IMR-90 (cell line): ENCODE measurements at regions not wholly inside any gene's neighbourhood (a gene's known extent, or its start where the extent isn't known, plus 50 kb on each side); places are given as distances from the start of the nearest gene placed in this dataset.

Experiments
- ATAC-seq: fragments of 200-7000 bp; cut with Tn5 transposase; 2 replicates; pipeline ENCODE4 v1.9.1; 2020; ENCODE audit warnings: low read depth, mild to moderate bottlenecking, moderate library complexity
- BruUV-seq: library from RNA; stranded (reverse); fragments of 400-500 nt; replicated peaks from 2 replicates; lab custom pipeline; 2021; lab: Mats Ljungman, UMichigan
- CTCF ChIA-PET: fragments of 300-600 bp; formaldehyde crosslinking; extraction: SDS; loops from one replicate; lab custom pipeline; 2021; ENCODE audit warnings: antibody characterized with exemption; lab: Yijun Ruan, JAX
- POLR2A ChIA-PET: fragments of 300-600 bp; sonication (Branson Sonifier 250); formaldehyde crosslinking; loops from one replicate; lab custom pipeline; 2022; ENCODE audit warnings: antibody characterized with exemption; ENCODE audit not compliant: unreplicated experiment; lab: Charles Lee
- DNase-seq: peaks from one replicate; pipeline ENCODE4 v3.0.0; 2013
- H2AFZ ChIP-seq: replicated peaks from 2 replicates; pipeline ENCODE3; 2013; ENCODE audit warnings: low read length, mild to moderate bottlenecking; ENCODE audit not compliant: poor library complexity
- H2AK5ac ChIP-seq: 2 replicates; pipeline ENCODE4 v1.6.1; 2013; ENCODE audit warnings: low read depth, low read length, inconsistent platforms
- H2AK9ac ChIP-seq: replicated peaks from 2 replicates; pipeline ENCODE3; 2013; ENCODE audit warnings: mild to moderate bottlenecking, low read depth, low read length, moderate library complexity; ENCODE audit not compliant: poor library complexity
- H2BK120ac ChIP-seq: 2 replicates; pipeline ENCODE4 v1.6.1; 2013; ENCODE audit warnings: low read depth, low read length, inconsistent platforms
- H2BK15ac ChIP-seq: 3 replicates; pipeline ENCODE4 v1.6.1; 2013; ENCODE audit warnings: low read depth, low read length, inconsistent platforms
- H2BK20ac ChIP-seq: 2 replicates; pipeline ENCODE4 v1.6.1; 2013; ENCODE audit warnings: low read depth, mild to moderate bottlenecking, inconsistent platforms, low read length, moderate library complexity
- H2BK5ac ChIP-seq: 2 replicates; pipeline ENCODE4 v1.6.1; 2013; ENCODE audit warnings: mild to moderate bottlenecking, low read depth, low read length, inconsistent platforms; ENCODE audit not compliant: poor library complexity, severe bottlenecking
- H3K14ac ChIP-seq: replicated peaks from 2 replicates; pipeline ENCODE4 v1.6.1; 2013; ENCODE audit warnings: low read depth, low read length, inconsistent platforms
- H3K18ac ChIP-seq: 2 replicates; pipeline ENCODE4 v1.6.1; 2013; ENCODE audit warnings: low read depth, low read length, control low read depth
- H3K23ac ChIP-seq: 2 replicates; pipeline ENCODE4 v1.6.1; 2013; ENCODE audit warnings: low read depth, low read length, inconsistent platforms
- H3K27ac ChIP-seq: 2 replicates; pipeline ENCODE4 v1.5.1; 2013; ENCODE audit warnings: mild to moderate bottlenecking, control low read depth, low read length; ENCODE audit not compliant: insufficient read depth
- H3K27me3 ChIP-seq: 2 replicates; pipeline ENCODE4 v1.6.1; 2013; ENCODE audit warnings: low read length; ENCODE audit not compliant: control insufficient read depth, insufficient read depth
- H3K36me3 ChIP-seq: 2 replicates; pipeline ENCODE4 v1.6.1; 2013; ENCODE audit warnings: low read length, mixed read lengths; ENCODE audit not compliant: control insufficient read depth, insufficient read depth
- H3K4ac ChIP-seq: 2 replicates; pipeline ENCODE4 v1.6.1; 2013; ENCODE audit warnings: low read depth, low read length, inconsistent platforms
- H3K4me1 ChIP-seq: 2 replicates; pipeline ENCODE4 v1.6.1; 2013; ENCODE audit warnings: low read length, mixed read lengths; ENCODE audit not compliant: control insufficient read depth, insufficient read depth
- H3K4me2 ChIP-seq: 2 replicates; pipeline ENCODE4 v1.6.1; 2013; ENCODE audit warnings: low read depth, mild to moderate bottlenecking, control low read depth, low read length, moderate library complexity
- H3K4me3 ChIP-seq: 2 replicates; pipeline ENCODE4 v1.5.1; 2013; ENCODE audit warnings: low read depth, mild to moderate bottlenecking, control low read depth, low read length, moderate library complexity; ENCODE audit not compliant: insufficient read depth
- H3K56ac ChIP-seq: 2 replicates; pipeline ENCODE4 v1.6.1; 2013; ENCODE audit warnings: low read length, inconsistent platforms; ENCODE audit not compliant: insufficient read depth; ENCODE audit errors: extremely low read depth
- H3K79me1 ChIP-seq, 2 experiments: 2 replicates each; pipeline ENCODE4 v1.6.1; 2013; ENCODE audit warnings: low read length in 2 of 2, inconsistent platforms in 1 of 2, low read depth in 1 of 2
- H3K9ac ChIP-seq: 2 replicates; pipeline ENCODE4 v1.6.1; 2013; ENCODE audit warnings: low read depth, low read length, control low read depth
- H3K9me1 ChIP-seq: 2 replicates; pipeline ENCODE4 v1.6.1; 2013; ENCODE audit warnings: low read length, inconsistent platforms; ENCODE audit not compliant: insufficient read depth
- H3K9me3 ChIP-seq: 2 replicates; pipeline ENCODE4 v1.6.1; 2013; ENCODE audit warnings: low read length; ENCODE audit not compliant: control insufficient read depth, insufficient read depth
- H4K20me1 ChIP-seq: 2 replicates; pipeline ENCODE4 v1.6.1; 2013; ENCODE audit warnings: low read length, inconsistent platforms; ENCODE audit not compliant: insufficient read depth
- H4K5ac ChIP-seq: 2 replicates; pipeline ENCODE4 v1.6.1; 2013; ENCODE audit warnings: mild to moderate bottlenecking, low read depth, low read length, control low read depth
- H4K8ac ChIP-seq, 2 experiments: 2 replicates each; pipeline ENCODE4 v1.6.1; 2013; ENCODE audit warnings: low read depth in 2 of 2, low read length in 2 of 2, control low read depth in 1 of 2, inconsistent platforms in 1 of 2
- H4K91ac ChIP-seq: 2 replicates; pipeline ENCODE4 v1.6.1; 2013; ENCODE audit warnings: low read depth, low read length, inconsistent platforms; ENCODE audit not compliant: insufficient read depth
- CHD1 ChIP-seq: IDR thresholded peaks from 2 replicates; pipeline ENCODE4 v1.6.1; 2012; ENCODE audit warnings: low read depth, low read length, improper control_type of control experiment
- FOS ChIP-seq: fragments of 150-350 bp; IDR thresholded peaks from 2 replicates; pipeline ENCODE4 v1.6.1; 2016; ENCODE audit warnings: low read depth, low read length
- MAZ ChIP-seq: IDR thresholded peaks from 2 replicates; pipeline ENCODE4 v1.6.1; 2012; ENCODE audit warnings: low read depth, mild to moderate bottlenecking, low read length, improper control_type of control experiment, moderate library complexity, borderline replicate concordance
- MXI1 ChIP-seq: IDR thresholded peaks from 2 replicates; pipeline ENCODE4 v1.6.1; 2012; ENCODE audit warnings: low read depth, mild to moderate bottlenecking, low read length, moderate library complexity, borderline replicate concordance
- POLR2A ChIP-seq: IDR thresholded peaks from 2 replicates; pipeline ENCODE4 v1.6.1; 2012; ENCODE audit warnings: mild to moderate bottlenecking, low read depth, low read length
- RAD21 ChIP-seq: IDR thresholded peaks from 2 replicates; pipeline ENCODE4 v1.6.1; 2012; ENCODE audit warnings: low read length, improper control_type of control experiment
- RCOR1 ChIP-seq: IDR thresholded peaks from 2 replicates; pipeline ENCODE4 v1.6.1; 2012; ENCODE audit warnings: mild to moderate bottlenecking, low read length, improper control_type of control experiment; ENCODE audit not compliant: insufficient replicate concordance
- SMC3 ChIP-seq: fragments of 150-350 bp; IDR thresholded peaks from 2 replicates; pipeline ENCODE4 v1.6.1; 2016; ENCODE audit warnings: low read depth, mild to moderate bottlenecking, antibody characterized with exemption, low read length, moderate library complexity
- whole genome bisulfite sequencing, 2 experiments: methylation state at CpG; one replicate each; pipeline versions ENCODE4 v1.1.5 to v1.1.7; 2013; ENCODE audit warnings: missing lambda C conversion rate in 2 of 2; ENCODE audit not compliant: insufficient read length in 1 of 2; ENCODE audit errors: extremely low coverage in 2 of 2; 5-methylcytosine and 5-hydroxymethylcytosine counted together
- dilution Hi-C: fragments of 300-500 bp; cut with HindIII; formaldehyde crosslinking; loops from one replicate; pipeline ENCODE4 v1.14.3; 2018; ENCODE audit warnings: low sequenced_read_pairs; ENCODE audit not compliant: unreplicated experiment
- in situ Hi-C: fragments of 300-500 bp; cut with MboI; formaldehyde crosslinking; loops from 3 replicates; pipeline ENCODE4 v1.14.3; 2019; ENCODE audit warnings: low sequenced_read_pairs, inconsistent platforms, mixed read lengths
- intact Hi-C: fragments of 100-400 bp; cut with micrococcal nuclease; formaldehyde crosslinking; loops from 2 replicates; pipeline ENCODE4 v1.10.0; 2022
- TF ChIP-seq, protein P1 (sequence below): conservative IDR thresholded peaks from 2 replicates; pipeline ENCODE4 v1.5.1; 2012; ENCODE audit warnings: mild to moderate bottlenecking, low read depth, low read length, improper control_type of control experiment
- TF ChIP-seq, protein P2 (sequence below): fragments of 150-350 bp; IDR thresholded peaks from 2 replicates; pipeline ENCODE4 v1.6.1; 2017; ENCODE audit warnings: mild to moderate bottlenecking, antibody characterized with exemption, low read length, low read depth

DNA sequence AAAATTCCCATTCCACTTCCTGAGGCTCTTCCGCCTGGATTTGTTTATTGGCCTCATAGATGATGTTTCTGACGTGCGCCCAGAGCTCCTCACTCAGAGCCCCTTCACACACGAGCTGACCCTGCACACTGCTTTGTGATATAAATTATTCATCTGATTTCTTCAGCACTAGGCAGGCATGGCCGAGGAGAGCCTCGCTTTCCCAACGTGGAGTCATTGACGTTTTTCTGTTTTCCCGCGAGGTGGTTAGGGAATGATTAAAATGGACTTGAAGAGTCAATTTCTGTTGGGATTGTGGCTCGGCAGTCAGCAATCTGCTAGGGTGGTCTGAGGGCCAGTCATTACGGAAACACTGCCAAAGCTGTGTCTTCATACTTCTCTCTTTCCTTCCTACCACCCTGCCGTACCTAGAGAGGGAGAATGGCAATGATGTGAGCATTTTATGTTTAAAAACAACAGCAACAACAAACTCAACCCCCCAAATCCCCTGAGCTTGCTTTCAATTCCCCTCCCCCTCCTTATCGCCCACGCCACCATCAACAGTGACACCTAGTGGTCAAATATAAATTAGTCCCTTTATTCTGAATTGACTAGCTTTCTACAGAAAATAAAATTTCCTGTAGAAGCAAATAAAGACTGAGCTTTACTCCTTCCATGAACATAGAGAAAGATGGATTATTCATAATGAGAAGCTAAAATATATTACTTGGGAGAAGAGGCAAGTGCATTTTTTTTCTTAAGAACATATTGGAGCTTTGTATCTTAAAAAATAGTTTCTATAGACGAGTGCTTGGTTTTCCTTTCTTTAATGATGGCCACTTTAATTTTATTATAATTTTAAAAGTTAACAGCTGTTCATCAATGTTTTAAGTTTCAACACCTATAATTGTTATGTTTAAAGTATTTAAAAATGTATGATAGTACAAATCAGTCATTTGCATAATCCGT lies 285.1 kb downstream of the MTX2 start (continued):
- no peak for TF ChIP-seq MAZ
- TF ChIP-seq MXI1, result no peak
- no peak for TF ChIP-seq CHD1
- TF ChIP-seq FOS, result no peak

DNA sequence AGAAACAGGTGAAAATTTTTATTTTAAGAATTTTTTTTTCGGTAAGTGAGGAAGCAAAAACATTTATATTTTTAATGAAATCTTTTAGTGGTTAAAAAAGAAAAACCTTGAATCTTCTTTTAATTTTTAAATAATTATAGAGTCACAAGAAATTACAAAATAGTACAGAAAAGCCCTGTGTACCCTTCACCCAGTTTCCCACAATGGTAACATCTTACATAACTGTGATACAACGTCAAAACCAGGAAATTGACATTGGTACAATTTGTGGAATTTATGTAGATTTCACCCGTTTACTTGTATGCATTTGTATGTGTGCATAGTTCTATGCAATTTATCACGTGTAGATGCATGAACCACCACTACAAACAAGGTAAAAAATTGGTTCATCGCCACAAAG lies 285.9 kb downstream of the MTX2 start:
- H4K8ac ChIP-seq, result no peak overlapping the region
- H3K23ac ChIP-seq, result no peak overlapping the region
- H2AFZ ChIP-seq, result no peak overlapping the region
- dilution Hi-C loops (no loop called here), intact Hi-C loops (loop anchor here (2.0 kb wide), 1 partner anchor 100 kb away; no protein-coding TSS in a partner anchor), in situ Hi-C loops (no loop called here)
- ChIA-PET POLR2A (no interaction called here), CTCF (interaction anchor here (0.6 to 2.6 kb wide), 22 partner anchors 10 to 1297 kb away, joined by 3 to 19 read pairs (median 3); no protein-coding TSS in a partner anchor)
- DNase-seq (no peak), ATAC-seq (no peak)
- BruUV-seq, result no TSS peak
- H2BK120ac ChIP-seq, result no peak overlapping the region
- no peak overlapping the region for H3K4ac ChIP-seq
- no peaks in the 10 kb centered on the region for H3K36me3 ChIP-seq
- no peak overlapping the region for H2BK5ac ChIP-seq
- H3K4me2 ChIP-seq, result no peak overlapping the region
- no peak overlapping the region for H4K5ac ChIP-seq
- H3K14ac ChIP-seq, result no peak overlapping the region
- WGBS, 2 experiments, result no CpG with 5 or more reads among the region's 5 CpGs
- H3K27ac ChIP-seq, result no peak overlapping the region
- H4K20me1 ChIP-seq, result no peaks in the 10 kb centered on the region
- no peaks in the 10 kb centered on the region; the same call in 1 of the 2 replicates for H3K4me1 ChIP-seq
- H4K91ac ChIP-seq, result no peak overlapping the region
- no peak overlapping the region for H3K4me3 ChIP-seq
- no peak overlapping the region for H3K56ac ChIP-seq
- no peaks in the 10 kb centered on the region for H3K9me3 ChIP-seq
- no peak overlapping the region for H2BK15ac ChIP-seq
- H2BK20ac ChIP-seq, result no peak overlapping the region
- H2AK9ac ChIP-seq, result no peak overlapping the region
- TF ChIP-seq, protein P1, sequence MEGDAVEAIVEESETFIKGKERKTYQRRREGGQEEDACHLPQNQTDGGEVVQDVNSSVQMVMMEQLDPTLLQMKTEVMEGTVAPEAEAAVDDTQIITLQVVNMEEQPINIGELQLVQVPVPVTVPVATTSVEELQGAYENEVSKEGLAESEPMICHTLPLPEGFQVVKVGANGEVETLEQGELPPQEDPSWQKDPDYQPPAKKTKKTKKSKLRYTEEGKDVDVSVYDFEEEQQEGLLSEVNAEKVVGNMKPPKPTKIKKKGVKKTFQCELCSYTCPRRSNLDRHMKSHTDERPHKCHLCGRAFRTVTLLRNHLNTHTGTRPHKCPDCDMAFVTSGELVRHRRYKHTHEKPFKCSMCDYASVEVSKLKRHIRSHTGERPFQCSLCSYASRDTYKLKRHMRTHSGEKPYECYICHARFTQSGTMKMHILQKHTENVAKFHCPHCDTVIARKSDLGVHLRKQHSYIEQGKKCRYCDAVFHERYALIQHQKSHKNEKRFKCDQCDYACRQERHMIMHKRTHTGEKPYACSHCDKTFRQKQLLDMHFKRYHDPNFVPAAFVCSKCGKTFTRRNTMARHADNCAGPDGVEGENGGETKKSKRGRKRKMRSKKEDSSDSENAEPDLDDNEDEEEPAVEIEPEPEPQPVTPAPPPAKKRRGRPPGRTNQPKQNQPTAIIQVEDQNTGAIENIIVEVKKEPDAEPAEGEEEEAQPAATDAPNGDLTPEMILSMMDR, result no peak
- no peak for TF ChIP-seq RCOR1
- TF ChIP-seq RAD21, result no peak
- no peak for TF ChIP-seq CHD1
- TF ChIP-seq, protein P2, sequence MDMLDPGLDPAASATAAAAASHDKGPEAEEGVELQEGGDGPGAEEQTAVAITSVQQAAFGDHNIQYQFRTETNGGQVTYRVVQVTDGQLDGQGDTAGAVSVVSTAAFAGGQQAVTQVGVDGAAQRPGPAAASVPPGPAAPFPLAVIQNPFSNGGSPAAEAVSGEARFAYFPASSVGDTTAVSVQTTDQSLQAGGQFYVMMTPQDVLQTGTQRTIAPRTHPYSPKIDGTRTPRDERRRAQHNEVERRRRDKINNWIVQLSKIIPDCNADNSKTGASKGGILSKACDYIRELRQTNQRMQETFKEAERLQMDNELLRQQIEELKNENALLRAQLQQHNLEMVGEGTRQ, result no peak
- no peak for TF ChIP-seq POLR2A
- no peak for TF ChIP-seq SMC3
- H3K27me3 ChIP-seq, result peaks cover 12% of the 10 kb centered on the region
- no peak overlapping the region for H3K9ac ChIP-seq
- peaks cover 3% of the 10 kb centered on the region; the same call in 1 of the 2 replicates for H3K9me1 ChIP-seq
- no peaks in the 10 kb centered on the region for H3K79me1 ChIP-seq
- no peak overlapping the region for H2AK5ac ChIP-seq
- H3K18ac ChIP-seq, result no peak overlapping the region
